ENCODE measurements at regions not wholly inside any gene's neighbourhood (a gene's known extent, or its start where the extent isn't known, plus 50 kb on each side); places are given as distances from the start of the nearest gene placed in this dataset.

GRCh38 chrX:138150709-138151108, 560.8 kb downstream of the FGF13 start:
- peak; percentile 35 for TF ChIP-seq CTCF (conservative IDR thresholded peaks at IDR 0.05; ENCODE audit: low read length)
- no peak for TF ChIP-seq EZH2phosphoT487 (IDR thresholded peaks at IDR 0.05; ENCODE audit: borderline replicate concordance)
